ENCODE measurements at regions not wholly inside any gene's neighbourhood (a gene's known extent, or its start where the extent isn't known, plus 50 kb on each side); places are given as distances from the start of the nearest gene placed in this dataset.

DNA sequence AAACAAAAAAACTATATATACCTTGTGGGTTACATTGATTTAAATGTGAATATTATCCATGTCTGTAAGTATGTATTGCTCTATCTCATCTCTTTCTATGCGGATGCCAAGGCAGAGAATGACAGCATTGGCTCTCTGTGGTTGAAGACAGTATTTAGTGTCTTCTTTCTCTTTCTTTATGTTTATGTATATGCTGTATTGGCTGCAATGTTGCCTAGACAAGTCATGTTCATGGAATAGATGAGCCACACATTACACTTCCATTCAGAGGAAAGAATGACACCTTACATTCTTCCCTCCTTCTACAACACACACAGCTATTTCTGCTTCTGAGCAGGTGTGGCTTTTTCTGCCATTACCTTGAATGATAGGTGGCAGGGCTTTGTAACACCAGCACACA is 639.4 kb upstream of the MIR17HG start:
- TF ChIP-seq EZH2 (IDR thresholded peaks at IDR 0.05; ENCODE audit: low read depth), result no peak
- TF ChIP-seq, protein P1, sequence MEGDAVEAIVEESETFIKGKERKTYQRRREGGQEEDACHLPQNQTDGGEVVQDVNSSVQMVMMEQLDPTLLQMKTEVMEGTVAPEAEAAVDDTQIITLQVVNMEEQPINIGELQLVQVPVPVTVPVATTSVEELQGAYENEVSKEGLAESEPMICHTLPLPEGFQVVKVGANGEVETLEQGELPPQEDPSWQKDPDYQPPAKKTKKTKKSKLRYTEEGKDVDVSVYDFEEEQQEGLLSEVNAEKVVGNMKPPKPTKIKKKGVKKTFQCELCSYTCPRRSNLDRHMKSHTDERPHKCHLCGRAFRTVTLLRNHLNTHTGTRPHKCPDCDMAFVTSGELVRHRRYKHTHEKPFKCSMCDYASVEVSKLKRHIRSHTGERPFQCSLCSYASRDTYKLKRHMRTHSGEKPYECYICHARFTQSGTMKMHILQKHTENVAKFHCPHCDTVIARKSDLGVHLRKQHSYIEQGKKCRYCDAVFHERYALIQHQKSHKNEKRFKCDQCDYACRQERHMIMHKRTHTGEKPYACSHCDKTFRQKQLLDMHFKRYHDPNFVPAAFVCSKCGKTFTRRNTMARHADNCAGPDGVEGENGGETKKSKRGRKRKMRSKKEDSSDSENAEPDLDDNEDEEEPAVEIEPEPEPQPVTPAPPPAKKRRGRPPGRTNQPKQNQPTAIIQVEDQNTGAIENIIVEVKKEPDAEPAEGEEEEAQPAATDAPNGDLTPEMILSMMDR (conservative IDR thresholded peaks at IDR 0.05), result no peak
